Skeletal muscle satellite cell (primary cell): ENCODE measurements at regions not wholly inside any gene's neighbourhood (a gene's known extent, or its start where the extent isn't known, plus 50 kb on each side); places are given as distances from the start of the nearest gene placed in this dataset.

Experiments
- H3K27me3 ChIP-seq: 2 replicates; pipeline ENCODE4 v1.7.0; 2013; ENCODE audit warnings: low read length; ENCODE audit not compliant: control insufficient read depth, insufficient read depth
- H3K36me3 ChIP-seq: 2 replicates; pipeline ENCODE4 v1.7.0; 2013; ENCODE audit warnings: mild to moderate bottlenecking, control low read depth, low read length; ENCODE audit not compliant: insufficient read depth
- H3K4me1 ChIP-seq: 2 replicates; pipeline ENCODE4 v1.7.0; 2013; ENCODE audit warnings: low read length; ENCODE audit not compliant: control insufficient read depth, insufficient read depth
- H3K4me2 ChIP-seq: 2 replicates; pipeline ENCODE4 v1.7.0; 2013; ENCODE audit warnings: mild to moderate bottlenecking, low read length
- H3K4me3 ChIP-seq: 2 replicates; pipeline ENCODE4 v1.7.0; 2013; ENCODE audit warnings: low read length
- H3K9ac ChIP-seq: 2 replicates; pipeline ENCODE4 v1.7.0; 2013; ENCODE audit warnings: mild to moderate bottlenecking, low read depth, low read length, moderate library complexity
- H3K9me3 ChIP-seq: replicated peaks from 2 replicates; pipeline ENCODE4 v1.7.0; 2013; ENCODE audit warnings: mild to moderate bottlenecking, control low read depth, low read length

DNA sequence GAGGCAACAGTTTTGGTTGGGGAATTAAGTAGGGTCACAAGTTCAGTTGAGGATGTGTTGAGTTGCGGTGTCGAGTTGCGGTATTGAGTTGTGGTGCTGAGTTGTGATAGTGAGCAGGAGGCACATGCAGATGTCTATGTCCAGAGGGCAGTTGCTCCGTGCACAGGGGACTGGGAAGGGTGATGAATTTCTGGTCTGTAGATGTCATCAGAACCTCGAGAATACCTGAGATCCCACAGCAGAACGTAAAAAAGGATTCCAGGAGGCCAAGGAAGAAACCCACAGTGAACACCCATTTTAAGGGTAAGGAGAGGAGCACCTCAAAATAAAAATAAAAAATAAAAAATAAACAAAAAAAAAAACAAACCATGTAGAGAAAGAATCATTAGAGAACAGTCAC is 354.4 kb upstream of the ARGLU1 start:
- Histone ChIP-seq H3K27me3 (no peaks in the 10 kb centered on the region), H3K4me3 (no peak overlapping the region), H3K4me1 (no peaks in the 10 kb centered on the region), H3K36me3 (no peaks in the 10 kb centered on the region), H3K9ac (no peak overlapping the region), H3K9me3 (no peaks in the 10 kb centered on the region), H3K4me2 (no peak overlapping the region)

DNA sequence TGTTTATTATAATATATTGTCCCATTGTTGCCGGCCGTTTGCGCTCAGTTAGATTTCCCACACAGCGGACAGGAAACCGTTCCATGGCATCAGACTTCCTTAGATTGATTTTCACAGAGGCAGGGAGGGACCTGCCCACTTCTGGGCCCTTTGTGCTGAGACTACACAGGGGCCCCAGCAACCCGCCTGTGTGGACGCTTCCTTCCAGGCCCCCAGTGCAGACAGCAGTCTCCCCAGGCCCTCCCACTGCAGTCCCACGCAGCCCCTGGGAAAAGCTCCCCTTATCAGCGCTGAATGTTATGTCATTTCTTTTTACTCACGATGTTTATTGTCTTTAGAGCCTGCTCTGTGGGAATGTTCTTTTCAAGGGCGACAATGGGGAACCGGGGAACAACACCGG is 351.7 kb upstream of the ARGLU1 start:
- Histone ChIP-seq H3K4me2 (no peak overlapping the region), H3K9ac (no peak overlapping the region), H3K9me3 (no peaks in the 10 kb centered on the region), H3K4me3 (no peak overlapping the region), H3K36me3 (no peaks in the 10 kb centered on the region), H3K4me1 (no peaks in the 10 kb centered on the region), H3K27me3 (no peaks in the 10 kb centered on the region)

DNA sequence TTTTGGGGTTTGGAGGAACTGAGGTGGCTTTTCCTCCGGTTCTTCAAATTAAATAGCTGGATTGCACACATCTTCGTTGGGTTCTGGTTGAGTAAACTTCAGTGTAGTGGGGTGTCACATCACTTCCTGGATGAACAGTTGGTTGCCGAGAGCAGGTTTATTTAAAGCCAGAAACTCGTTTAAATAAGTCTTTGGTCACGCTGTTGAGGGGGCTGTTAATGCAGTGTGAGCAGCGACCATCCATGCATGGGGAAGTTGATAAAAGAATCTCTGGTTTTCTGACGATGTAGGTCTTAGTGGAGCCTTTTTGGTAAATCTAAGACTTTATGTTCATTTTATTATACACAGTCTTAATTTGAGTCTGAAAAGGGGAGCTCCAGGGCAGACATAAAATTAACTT is 351.2 kb upstream of the ARGLU1 start:
- H3K4me3 ChIP-seq: no peak overlapping the region
- H3K9me3 ChIP-seq: no peaks in the 10 kb centered on the region
- no peak overlapping the region for H3K9ac ChIP-seq
- H3K36me3 ChIP-seq: no peaks in the 10 kb centered on the region
- no peaks in the 10 kb centered on the region for H3K4me1 ChIP-seq
- H3K4me2 ChIP-seq: no peak overlapping the region
- no peaks in the 10 kb centered on the region for H3K27me3 ChIP-seq

DNA sequence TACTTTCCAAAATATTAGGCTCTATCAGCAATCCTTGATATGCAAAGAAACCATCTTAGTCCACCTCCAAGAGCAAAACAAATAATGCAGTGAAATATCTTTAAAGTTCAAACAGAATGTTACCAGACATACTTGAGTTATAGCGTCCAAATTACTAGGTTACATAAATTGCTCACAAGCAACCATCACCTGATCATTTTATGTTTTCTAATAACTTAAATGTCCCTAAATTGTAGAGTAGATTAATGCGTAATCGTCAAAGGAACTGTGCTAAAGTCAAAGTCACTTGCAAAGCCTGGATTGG is 350.6 kb upstream of the ARGLU1 start:
- no peak overlapping the region for H3K4me3 ChIP-seq
- no peaks in the 10 kb centered on the region for H3K36me3 ChIP-seq
- H3K9me3 ChIP-seq: no peaks in the 10 kb centered on the region
- H3K9ac ChIP-seq: no peak overlapping the region
- H3K4me1 ChIP-seq: no peaks in the 10 kb centered on the region
- H3K4me2 ChIP-seq: peak overlapping the region; percentile 92
- H3K27me3 ChIP-seq: no peaks in the 10 kb centered on the region

DNA sequence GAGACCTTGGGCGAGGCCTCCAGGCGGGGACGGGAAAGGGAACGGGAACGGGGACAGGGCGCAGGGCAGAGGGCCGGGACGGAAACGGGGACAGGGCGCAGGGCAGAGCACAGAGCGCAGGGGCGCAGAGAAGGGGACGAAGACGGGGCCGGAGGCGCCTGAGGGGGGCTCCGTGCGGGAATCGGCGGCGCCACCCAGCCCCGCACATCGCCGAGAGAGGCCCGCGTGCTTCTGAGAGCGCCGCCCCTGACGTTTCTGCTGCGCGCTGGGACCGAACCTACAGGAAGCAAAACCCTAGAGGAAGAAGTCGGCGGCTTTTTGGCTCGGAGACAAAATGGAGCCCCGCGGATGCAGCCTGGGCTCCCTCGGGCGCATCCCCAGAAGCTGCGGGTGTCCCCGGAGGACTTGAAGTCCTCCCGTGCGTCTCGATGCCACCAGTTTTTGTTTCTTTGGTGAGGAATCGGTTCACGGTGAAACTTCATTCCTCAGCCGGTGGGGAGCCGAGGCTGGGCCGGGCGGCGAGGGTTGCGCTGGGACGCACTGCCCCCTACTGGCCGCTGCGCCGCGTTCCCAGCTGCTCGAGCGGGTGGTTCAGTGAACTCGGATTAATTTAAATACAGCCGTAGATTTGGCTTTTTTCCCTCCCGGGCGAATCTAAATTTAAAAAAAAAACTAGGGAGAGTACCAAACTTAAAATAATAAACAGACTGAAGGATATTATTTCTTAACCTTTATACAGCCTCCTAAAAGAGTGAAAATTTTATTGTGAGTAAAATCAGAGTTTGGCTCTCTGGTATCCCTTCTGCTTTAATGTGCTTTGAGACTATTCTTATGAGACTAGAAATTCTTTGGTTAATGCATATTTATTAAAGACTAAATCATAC is 350.0 kb upstream of the ARGLU1 start:
- Histone ChIP-seq H3K9me3 (no peaks in the 10 kb centered on the region), H3K9ac (peak overlapping the region; percentile 91), H3K4me3 (peak overlapping the region; percentile 90), H3K27me3 (no peaks in the 10 kb centered on the region), H3K4me1 (no peaks in the 10 kb centered on the region), H3K36me3 (no peaks in the 10 kb centered on the region), H3K4me2 (peak overlapping the region; percentile 92)

DNA sequence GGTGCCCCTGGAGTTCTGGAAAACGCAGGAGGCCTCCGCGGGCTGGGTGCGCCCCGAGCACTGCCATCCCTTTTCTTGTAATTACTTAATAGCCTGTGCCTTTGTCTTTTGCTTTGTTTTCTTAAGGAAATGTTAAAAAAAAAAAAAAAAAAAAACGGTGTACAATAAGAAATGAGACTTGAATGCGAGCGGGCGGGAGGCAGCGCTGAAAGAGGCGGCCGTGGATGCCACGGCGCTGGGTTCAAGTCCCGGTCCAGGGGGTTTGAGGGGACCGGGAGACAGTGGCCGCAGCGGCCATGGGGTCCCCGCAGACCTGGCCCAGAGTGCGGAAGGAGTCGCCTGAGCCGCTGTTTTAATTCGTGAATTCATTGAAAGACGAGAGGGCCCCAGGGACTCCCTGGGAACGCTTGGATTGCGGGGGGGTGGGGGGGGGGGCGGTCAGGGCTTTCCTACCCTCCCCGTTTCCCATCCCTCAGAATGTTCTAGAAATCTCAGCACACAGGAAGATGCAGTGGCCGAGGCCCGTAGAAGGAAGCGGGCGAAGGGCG is 349.2 kb upstream of the ARGLU1 start:
- no peaks in the 10 kb centered on the region for H3K27me3 ChIP-seq
- no peaks in the 10 kb centered on the region for H3K4me1 ChIP-seq
- H3K36me3 ChIP-seq: no peaks in the 10 kb centered on the region
- H3K4me2 ChIP-seq: peak overlapping the region; percentile 92
- H3K9ac ChIP-seq: peak overlapping the region; percentile 91
- peak overlapping the region; percentile 90 for H3K4me3 ChIP-seq
- no peaks in the 10 kb centered on the region for H3K9me3 ChIP-seq

DNA sequence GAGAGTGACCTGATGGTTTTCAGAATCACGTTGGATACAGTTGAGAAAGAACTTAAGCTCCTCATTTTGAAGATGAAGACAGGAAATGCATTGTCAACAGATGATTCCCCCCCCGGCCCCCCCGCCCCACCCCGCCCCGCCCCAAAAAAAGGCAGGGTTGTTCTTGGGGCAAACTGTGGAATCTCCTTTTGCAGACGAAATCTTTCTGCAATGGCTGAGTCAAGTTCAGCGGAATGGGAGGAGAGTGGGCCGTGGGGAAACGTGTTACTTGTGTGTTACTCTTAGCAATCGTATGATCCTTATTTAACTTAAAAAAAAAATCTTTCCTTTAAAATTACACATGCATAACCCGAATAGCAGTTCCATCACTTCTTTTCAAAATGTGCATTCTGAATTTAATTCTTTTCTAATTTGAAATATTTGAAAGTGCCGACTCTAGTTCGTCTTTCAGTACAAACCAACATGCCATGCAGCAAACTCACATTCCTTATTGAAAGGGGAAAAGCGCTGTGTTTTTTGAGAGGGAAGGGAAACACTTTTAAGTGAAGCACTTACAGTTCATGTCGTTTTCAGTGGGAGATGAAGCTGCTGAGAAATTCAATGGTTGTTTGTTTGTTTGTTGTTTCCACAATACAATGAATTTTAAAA is 348.5 kb upstream of the ARGLU1 start:
- Histone ChIP-seq H3K36me3 (no peaks in the 10 kb centered on the region), H3K9me3 (no peaks in the 10 kb centered on the region), H3K9ac (no peak overlapping the region), H3K4me3 (no peak overlapping the region), H3K4me1 (no peaks in the 10 kb centered on the region), H3K4me2 (no peak overlapping the region), H3K27me3 (no peaks in the 10 kb centered on the region)

DNA sequence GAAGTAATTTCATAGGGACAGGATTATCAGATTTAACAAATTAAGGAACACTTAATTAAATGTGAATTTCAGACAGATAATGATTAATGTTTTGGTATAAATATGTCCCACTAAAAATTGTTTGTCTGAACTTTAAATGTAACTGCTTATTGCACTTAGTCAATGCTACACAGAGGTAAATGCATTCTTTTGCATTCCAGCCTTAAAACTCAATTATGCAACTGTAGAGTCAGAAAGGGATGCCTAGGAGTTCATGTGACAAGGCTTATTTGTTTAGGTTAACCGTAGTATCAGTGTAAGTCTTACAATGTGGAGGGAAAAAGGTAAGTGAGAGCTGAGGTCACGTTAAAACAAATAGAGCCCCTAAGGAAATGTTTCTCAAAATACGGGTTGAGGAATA is 347.2 kb upstream of the ARGLU1 start:
- Histone ChIP-seq H3K4me1 (no peaks in the 10 kb centered on the region), H3K4me3 (no peak overlapping the region), H3K27me3 (no peaks in the 10 kb centered on the region), H3K9ac (no peak overlapping the region), H3K36me3 (no peaks in the 10 kb centered on the region), H3K4me2 (no peak overlapping the region), H3K9me3 (no peaks in the 10 kb centered on the region)

DNA sequence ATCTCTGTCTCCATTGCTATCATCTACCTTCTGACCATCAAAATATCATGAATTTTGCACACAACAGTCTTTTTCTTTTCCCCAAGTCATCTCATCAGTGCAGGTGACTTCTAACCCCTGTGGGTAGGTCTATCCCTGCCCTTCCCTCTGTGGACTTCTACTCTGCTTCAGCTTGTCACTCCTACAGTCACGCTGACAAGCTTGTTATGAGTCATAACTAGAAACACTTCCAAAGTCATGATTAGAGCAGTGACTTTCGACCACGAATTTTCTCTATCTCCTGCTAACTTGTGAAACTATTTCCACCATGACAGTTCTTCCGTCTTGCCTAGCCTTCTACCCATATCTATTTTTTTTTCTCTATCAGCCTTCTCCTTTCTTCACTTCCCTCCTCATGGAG is 343.7 kb upstream of the ARGLU1 start:
- Histone ChIP-seq H3K27me3 (no peaks in the 10 kb centered on the region), H3K9me3 (no peaks in the 10 kb centered on the region), H3K9ac (no peak overlapping the region), H3K4me2 (no peak overlapping the region), H3K4me3 (no peak overlapping the region), H3K4me1 (no peaks in the 10 kb centered on the region), H3K36me3 (no peaks in the 10 kb centered on the region)

DNA sequence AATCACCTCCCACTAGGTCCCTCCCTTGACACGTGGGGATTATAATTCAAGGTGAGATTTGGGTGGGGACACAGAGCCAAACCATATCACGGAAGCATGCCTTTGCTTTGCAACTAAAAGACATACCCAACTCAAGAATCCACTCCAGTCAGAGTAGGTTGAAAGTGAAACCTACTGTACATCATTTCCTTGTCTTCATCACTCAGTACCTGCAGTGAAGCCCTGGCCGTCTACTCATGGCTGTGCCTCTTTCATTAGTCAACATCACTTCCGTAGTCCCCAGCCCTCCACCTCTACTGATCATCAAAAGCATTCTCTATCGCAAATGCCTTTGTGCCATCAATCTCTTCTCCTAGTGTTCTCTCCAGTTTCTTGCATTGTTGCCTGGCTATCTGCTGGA is 343.1 kb upstream of the ARGLU1 start:
- Histone ChIP-seq H3K4me1 (no peaks in the 10 kb centered on the region), H3K9ac (no peak overlapping the region), H3K27me3 (no peaks in the 10 kb centered on the region), H3K36me3 (no peaks in the 10 kb centered on the region), H3K4me3 (no peak overlapping the region), H3K9me3 (no peaks in the 10 kb centered on the region), H3K4me2 (no peak overlapping the region)

DNA sequence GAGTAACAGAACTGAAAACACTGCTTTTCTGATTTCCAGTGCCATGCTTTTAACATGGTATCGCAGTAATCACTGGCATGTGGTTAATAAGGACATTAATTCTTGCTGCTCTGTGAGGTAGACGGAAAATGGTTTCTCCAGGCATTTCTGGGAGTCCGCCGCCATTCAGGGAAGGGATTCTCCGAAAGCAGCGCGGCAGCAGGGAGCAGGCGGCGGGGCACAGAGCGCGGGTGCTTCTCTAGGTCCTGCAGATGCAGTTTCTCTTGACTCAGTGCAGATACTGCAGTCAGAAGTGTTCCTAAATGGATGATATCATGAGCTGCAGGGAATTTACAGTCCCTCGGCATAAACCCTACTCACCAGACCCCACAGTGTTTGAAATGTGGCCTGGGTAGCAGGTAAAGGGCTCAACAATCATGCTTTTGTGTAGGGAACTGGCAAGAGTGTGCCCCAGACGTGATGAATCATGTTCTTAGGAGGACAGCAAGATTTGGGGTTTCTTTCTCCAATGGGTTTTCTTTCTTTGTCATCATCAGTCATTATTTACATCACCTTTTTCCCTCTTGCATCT is 338.6 kb upstream of the ARGLU1 start:
- Histone ChIP-seq H3K4me2 (no peak overlapping the region), H3K9me3 (no peaks in the 10 kb centered on the region), H3K9ac (no peak overlapping the region), H3K4me1 (no peaks in the 10 kb centered on the region), H3K27me3 (no peaks in the 10 kb centered on the region), H3K4me3 (no peak overlapping the region), H3K36me3 (no peaks in the 10 kb centered on the region)
